Smooth muscle cell (in vitro differentiated cells): ENCODE measurements at regions not wholly inside any gene's neighbourhood (a gene's known extent, or its start where the extent isn't known, plus 50 kb on each side); places are given as distances from the start of the nearest gene placed in this dataset.

ENCODE experiments used
- DNase-seq: peaks from one replicate; lab custom pipeline; 2025; ENCODE audit not compliant: unreplicated experiment; lab: John Stamatoyannopoulos, UW
- H2AFZ ChIP-seq: fragments of 200-600 bp; sonication (generic); 2 replicates; pipeline ENCODE4 v1.6.0; 2016; ENCODE audit warnings: antibody characterized with exemption, low read depth, mild to moderate bottlenecking
- H3F3A ChIP-seq: fragments of 200-600 bp; sonication (generic); 2 replicates; pipeline ENCODE4 v1.6.0; 2017; ENCODE audit warnings: antibody characterized with exemption, low read depth
- H3K27ac ChIP-seq: fragments of 200-600 bp; sonication (generic); 2 replicates; pipeline ENCODE4 v1.5.1; 2016; ENCODE audit warnings: low read depth, mild to moderate bottlenecking
- H3K27me3 ChIP-seq: fragments of 200-600 bp; sonication (generic); 2 replicates; pipeline ENCODE4 v1.6.1; 2016; ENCODE audit warnings: low read depth, mild to moderate bottlenecking
- H3K36me3 ChIP-seq: fragments of 200-600 bp; sonication (generic); 2 replicates; pipeline ENCODE4 v1.5.1; 2016; ENCODE audit warnings: low read depth
- H3K4me1 ChIP-seq: fragments of 200-600 bp; sonication (generic); 2 replicates; pipeline ENCODE4 v1.5.1; 2016; ENCODE audit warnings: low read depth
- H3K4me2 ChIP-seq: fragments of 200-600 bp; sonication (generic); 2 replicates; pipeline ENCODE4 v1.6.0; 2016; ENCODE audit warnings: mild to moderate bottlenecking
- H3K4me3 ChIP-seq: fragments of 200-600 bp; sonication (generic); 2 replicates; pipeline ENCODE4 v1.5.1; 2016; ENCODE audit warnings: mild to moderate bottlenecking
- H3K79me2 ChIP-seq: fragments of 200-600 bp; sonication (generic); 2 replicates; pipeline ENCODE4 v1.6.0; 2016; ENCODE audit warnings: low read depth, mild to moderate bottlenecking
- H3K9ac ChIP-seq: fragments of 200-600 bp; sonication (generic); 2 replicates; pipeline ENCODE4 v1.6.0; 2016; ENCODE audit warnings: low read depth
- H3K9me3 ChIP-seq: fragments of 200-600 bp; sonication (generic); replicated peaks from 2 replicates; pipeline ENCODE4 v1.5.1; 2016; ENCODE audit warnings: low read depth
- H4K20me1 ChIP-seq: fragments of 200-600 bp; sonication (generic); 2 replicates; pipeline ENCODE4 v1.6.0; 2016; ENCODE audit warnings: low read depth
- CTCF ChIP-seq: fragments of 200-600 bp; sonication (generic); IDR thresholded peaks from 2 replicates; pipeline ENCODE4 v1.5.1; 2017; ENCODE audit warnings: borderline replicate concordance, mild to moderate bottlenecking, antibody characterized with exemption; ENCODE audit not compliant: insufficient read depth, poor library complexity, severe bottlenecking
- WGBS: methylation state at CpG from one replicate; pipeline ENCODE4 v1.1.7; 2016; ENCODE audit warnings: low lambda C conversion rate; 5-methylcytosine and 5-hydroxymethylcytosine counted together

- H3K4me3 ChIP-seq: no peak overlapping the region
- H3K27ac ChIP-seq: no peak overlapping the region
- no peaks in the 10 kb centered on the region for H3K9me3 ChIP-seq
- H3K79me2 ChIP-seq: no peaks in the 10 kb centered on the region
- TF ChIP-seq CTCF: no peak
- 100% methylated on average over 1 of the region's 1 CpG for WGBS
- H3K36me3 ChIP-seq: no peaks in the 10 kb centered on the region
- H3K27me3 ChIP-seq: no peaks in the 10 kb centered on the region
- no peaks in the 10 kb centered on the region for H3F3A ChIP-seq
- H4K20me1 ChIP-seq: no peaks in the 10 kb centered on the region
- H3K9ac ChIP-seq: no peak overlapping the region
- no peak for DNase-seq
- no peaks in the 10 kb centered on the region for H3K4me1 ChIP-seq
- no peak overlapping the region for H2AFZ ChIP-seq
- no peak overlapping the region for H3K4me2 ChIP-seq
Observed at GRCh38 chr10:127610816-127611215, 61.7 kb downstream of the NPS start.

GRCh38 chr10:127614484-127615017 is 65.4 kb downstream of the NPS start:
- Histone ChIP-seq H2AFZ (no peak overlapping the region), H3K9me3 (no peaks in the 10 kb centered on the region), H3K9ac (no peak overlapping the region), H3K79me2 (no peaks in the 10 kb centered on the region), H4K20me1 (no peaks in the 10 kb centered on the region), H3K27me3 (no peaks in the 10 kb centered on the region), H3K4me2 (no peak overlapping the region), H3K36me3 (no peaks in the 10 kb centered on the region), H3K4me1 (no peaks in the 10 kb centered on the region), H3K4me3 (no peak overlapping the region), H3F3A (no peaks in the 10 kb centered on the region), H3K27ac (no peak overlapping the region)
- no peak for TF ChIP-seq CTCF
- DNase-seq: no peak
- WGBS: 71% methylated on average over 7 of the region's 7 CpGs

- no peaks in the 10 kb centered on the region for H3F3A ChIP-seq
- no peaks in the 10 kb centered on the region for H4K20me1 ChIP-seq
- no peak for DNase-seq
- no peaks in the 10 kb centered on the region for H3K4me1 ChIP-seq
- H3K9ac ChIP-seq: no peak overlapping the region
- H3K27me3 ChIP-seq: no peaks in the 10 kb centered on the region
- H3K4me2 ChIP-seq: no peak overlapping the region
- H3K79me2 ChIP-seq: no peaks in the 10 kb centered on the region
- H3K9me3 ChIP-seq: no peaks in the 10 kb centered on the region
- no peak overlapping the region for H3K27ac ChIP-seq
- WGBS: 61% methylated on average over 3 of the region's 3 CpGs
- H2AFZ ChIP-seq: no peak overlapping the region
- H3K36me3 ChIP-seq: no peaks in the 10 kb centered on the region
- TF ChIP-seq CTCF: no peak
- H3K4me3 ChIP-seq: no peak overlapping the region
Observed at GRCh38 chr10:127618797-127619196, 69.7 kb downstream of the NPS start.

GRCh38 chr10:127619546-127620325 is 70.6 kb downstream of the NPS start:
- Histone ChIP-seq H3K9ac (no peak overlapping the region), H3K9me3 (no peaks in the 10 kb centered on the region), H2AFZ (no peak overlapping the region), H3K4me3 (no peak overlapping the region), H3K79me2 (no peaks in the 10 kb centered on the region), H3K4me2 (no peak overlapping the region), H3F3A (no peaks in the 10 kb centered on the region), H4K20me1 (no peaks in the 10 kb centered on the region), H3K4me1 (no peaks in the 10 kb centered on the region), H3K27ac (no peak overlapping the region), H3K27me3 (no peaks in the 10 kb centered on the region), H3K36me3 (no peaks in the 10 kb centered on the region)
- 85% methylated on average over 5 of the region's 5 CpGs for WGBS
- DNase-seq: no peak
- TF ChIP-seq CTCF: no peak
